GM19455 (cell line): ENCODE measurements at regions not wholly inside any gene's neighbourhood (a gene's known extent, or its start where the extent isn't known, plus 50 kb on each side); places are given as distances from the start of the nearest gene placed in this dataset.
"Not testable (repeated sequence)": the region's sequence is repeated elsewhere in the genome, so short reads cannot be mapped to it uniquely, and the experiment has no call there.

Experiments
- ATAC-seq: cut with Tn5 transposase; IDR thresholded peaks from one replicate; pipeline ENCODE4 v1.9.1; 2021; ENCODE audit not compliant: unreplicated experiment

- no peak for ATAC-seq
Observed at GRCh38 chr13:61144301-61144700, 271.3 kb downstream of the PCDH20 start.

- no peak for ATAC-seq
Observed at GRCh38 chr13:61142506-61142905, 273.1 kb downstream of the PCDH20 start.

- no peak for ATAC-seq
Observed at GRCh38 chr13:61138857-61139256, 276.8 kb downstream of the PCDH20 start.

GRCh38 chr13:61136515-61136914 lies 279.1 kb downstream of the PCDH20 start:
- ATAC-seq, result no peak

- no peak for ATAC-seq
Observed at GRCh38 chr13:61136093-61136492, 279.6 kb downstream of the PCDH20 start.

- no peak for ATAC-seq
Observed at GRCh38 chr13:61135583-61135982, 280.1 kb downstream of the PCDH20 start.

GRCh38 chr13:61128850-61129645 lies 286.6 kb downstream of the PCDH20 start:
- no peak for ATAC-seq

- ATAC-seq, result no peak
Observed at GRCh38 chr13:61123538-61124289, 291.9 kb downstream of the PCDH20 start.

GRCh38 chr13:61113140-61113658 lies 302.4 kb downstream of the PCDH20 start:
- no peak for ATAC-seq

GRCh38 chr13:61111529-61111928 lies 304.1 kb downstream of the PCDH20 start:
- no peak for ATAC-seq

GRCh38 chr13:61110732-61111131 lies 304.9 kb downstream of the PCDH20 start:
- no peak for ATAC-seq

- ATAC-seq, result no peak
Observed at GRCh38 chr13:61109741-61110140, 305.9 kb downstream of the PCDH20 start.

- ATAC-seq, result no peak
Observed at GRCh38 chr13:61107989-61108388, 307.7 kb downstream of the PCDH20 start.

- ATAC-seq, result no peak
Observed at GRCh38 chr13:61095885-61096284, 319.8 kb downstream of the PCDH20 start.

GRCh38 chr13:61094865-61095264 lies 320.8 kb downstream of the PCDH20 start:
- ATAC-seq, result no peak

GRCh38 chr13:61089894-61090293 lies 325.8 kb downstream of the PCDH20 start:
- not testable (repeated sequence) for ATAC-seq

GRCh38 chr13:61086087-61086486 lies 329.6 kb downstream of the PCDH20 start:
- ATAC-seq, result no peak

- ATAC-seq, result no peak
Observed at GRCh38 chr13:61084988-61085387, 330.7 kb downstream of the PCDH20 start.

GRCh38 chr13:61078976-61079770 lies 336.5 kb downstream of the PCDH20 start:
- ATAC-seq, result no peak

- no peak for ATAC-seq
Observed at GRCh38 chr13:61052175-61052574, 363.5 kb downstream of the PCDH20 start.

GRCh38 chr13:61045251-61045650 lies 370.4 kb downstream of the PCDH20 start:
- ATAC-seq, result no peak
